ENCODE measurements at regions not wholly inside any gene's neighbourhood (a gene's known extent, or its start where the extent isn't known, plus 50 kb on each side); places are given as distances from the start of the nearest gene placed in this dataset.
A peak's percentile ranks its signal among the peaks of the same experiment; 100 is the strongest.

- DNase-seq = peak; percentile 1
Observed at GRCh38 chr9:89923961-89924504, 319.2 kb downstream of the GADD45G start.

GRCh38 chr9:89924611-89925010 lies 319.8 kb downstream of the GADD45G start:
- no peak for DNase-seq

DNA sequence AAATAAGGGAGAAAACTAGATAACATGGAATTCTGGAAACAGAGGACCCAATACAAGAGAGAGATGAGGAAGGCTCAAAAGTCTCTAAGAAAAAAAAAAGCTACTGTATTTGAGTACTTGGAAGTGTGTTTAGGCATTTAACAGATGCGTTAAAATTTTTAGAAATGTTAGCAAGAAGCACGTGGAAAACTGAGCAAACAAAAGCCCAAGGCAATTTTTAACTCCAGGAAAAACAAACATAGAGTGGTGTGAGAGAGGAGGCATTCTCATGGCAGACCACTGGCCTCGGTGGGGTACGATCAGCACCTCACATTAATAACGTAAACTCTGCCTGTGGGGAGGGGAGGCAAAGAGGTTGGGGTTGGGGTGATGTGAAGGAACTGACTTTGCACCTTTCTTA lies 321.4 kb downstream of the GADD45G start:
- no peak for DNase-seq

- DNase-seq = no peak
Observed at GRCh38 chr9:89926691-89927220, 321.9 kb downstream of the GADD45G start.

- no peak for DNase-seq
Observed at GRCh38 chr9:89928106-89928505, 323.3 kb downstream of the GADD45G start.

DNA sequence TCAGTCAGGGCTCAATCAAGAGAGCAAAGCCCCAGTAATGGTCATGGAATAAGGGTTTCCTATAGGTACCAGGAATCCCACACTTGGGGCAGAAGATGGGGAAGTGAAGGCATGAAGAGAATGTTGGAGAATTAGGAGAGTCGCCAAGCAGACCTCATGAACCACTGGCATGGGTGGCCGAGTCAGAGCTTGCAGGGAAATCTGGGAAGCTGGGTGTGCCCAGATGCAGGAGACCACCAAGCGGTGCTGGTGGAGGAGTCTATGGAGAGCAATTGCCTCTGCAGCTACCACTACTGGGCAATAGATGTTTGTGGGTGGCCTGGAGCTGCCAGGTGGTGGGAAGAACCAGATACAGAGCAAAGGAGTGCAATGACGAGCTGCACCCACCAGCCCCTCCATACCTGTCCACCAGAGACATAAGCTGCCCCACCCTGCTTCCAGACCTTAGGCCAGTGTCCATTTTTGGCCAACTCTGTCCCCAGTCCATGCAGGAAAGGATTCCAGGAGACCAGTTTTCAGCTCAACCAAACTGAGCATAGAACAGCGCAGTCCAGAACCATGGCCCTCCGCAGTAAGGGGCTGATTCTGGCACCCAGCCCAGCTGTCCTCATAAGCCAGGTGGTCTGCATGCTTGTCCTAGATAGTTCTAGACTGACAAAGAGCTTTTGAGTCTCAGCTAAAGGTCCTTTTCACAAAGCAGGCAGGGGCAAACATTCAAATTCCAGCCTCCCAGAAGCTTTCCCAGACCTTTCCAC lies 323.9 kb downstream of the GADD45G start:
- DNase-seq = no peak

- no peak for DNase-seq
Observed at GRCh38 chr9:89929315-89929672, 324.5 kb downstream of the GADD45G start.

DNA sequence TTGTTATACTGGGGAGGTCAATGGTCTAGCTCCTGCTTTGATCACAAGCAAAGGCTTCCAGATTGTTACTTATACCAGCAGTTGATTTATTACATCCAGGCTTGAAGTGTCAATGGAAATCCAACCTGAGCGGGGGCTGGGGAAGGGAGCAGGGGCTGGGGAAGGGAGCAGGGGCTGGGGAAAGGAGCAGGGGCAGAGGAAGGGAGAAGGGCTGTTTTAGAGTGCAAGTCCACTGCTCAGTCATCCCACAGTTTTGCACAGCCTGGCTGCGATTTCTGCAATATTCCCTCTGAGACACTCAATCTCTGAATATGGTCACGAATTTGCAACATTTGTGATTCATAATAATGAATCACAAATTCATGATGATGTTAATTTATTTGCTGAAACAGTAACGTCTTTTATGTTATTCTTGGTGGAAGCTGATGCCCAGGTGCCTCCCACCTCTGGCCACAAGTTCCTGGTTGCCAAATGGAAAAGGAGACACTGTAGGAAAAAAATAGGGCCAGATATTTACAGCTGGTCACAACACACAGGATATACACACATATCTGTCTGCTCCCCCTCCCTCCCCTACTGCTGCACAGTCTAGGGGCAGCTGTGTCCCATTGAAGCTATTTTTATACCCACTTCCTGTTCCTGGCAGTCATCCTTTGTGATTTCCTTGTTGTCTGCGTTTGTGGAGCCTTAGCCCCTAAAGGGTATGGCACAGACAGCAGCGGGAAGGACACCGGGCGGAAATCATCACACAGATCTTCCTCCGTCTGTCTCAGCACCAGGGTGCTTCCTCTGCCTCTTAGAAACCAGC lies 325.1 kb downstream of the GADD45G start:
- no peak for DNase-seq

- no peak for DNase-seq
Observed at GRCh38 chr9:89933578-89933977, 328.8 kb downstream of the GADD45G start.

DNA sequence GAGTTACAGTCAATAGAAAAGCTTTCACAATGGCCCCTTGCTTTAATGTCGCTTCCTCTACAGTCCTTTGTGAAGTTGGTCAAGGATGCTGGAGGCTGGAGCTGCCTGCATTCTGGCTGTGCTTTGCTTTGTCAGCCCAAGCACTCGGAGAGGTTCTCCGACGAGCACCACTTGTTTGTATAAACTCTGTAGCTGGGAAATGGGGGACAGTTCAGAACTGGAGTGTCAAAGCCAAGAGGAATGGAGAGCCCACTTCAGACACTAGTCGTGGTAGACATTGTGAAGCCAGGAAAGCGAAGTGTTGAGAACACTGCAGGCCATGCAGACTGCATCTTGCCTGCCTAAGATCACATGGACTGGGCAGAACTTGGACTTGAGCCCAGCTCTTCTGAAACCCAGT lies 330.3 kb downstream of the GADD45G start:
- DNase-seq = no peak

- no peak for DNase-seq
Observed at GRCh38 chr9:89935801-89936200, 331.0 kb downstream of the GADD45G start.

DNA sequence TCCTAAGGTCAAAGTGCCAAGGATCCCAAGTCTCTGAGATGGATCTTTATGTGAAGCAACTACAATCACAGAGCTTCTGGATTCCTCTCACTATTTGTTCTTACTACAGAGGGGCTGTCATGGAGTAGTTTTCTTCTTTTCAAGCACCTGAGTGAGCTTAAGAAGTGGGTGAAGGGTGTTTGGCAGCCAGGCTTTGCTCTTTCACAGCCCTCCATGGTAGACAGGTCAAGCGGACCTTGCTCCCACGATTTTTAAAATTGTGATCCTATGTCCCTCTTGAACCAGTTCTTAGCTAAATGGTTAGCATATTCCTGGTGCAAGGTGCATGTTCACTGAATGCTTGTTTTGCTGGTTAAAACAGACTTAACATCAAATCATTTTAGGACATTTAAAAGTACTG lies 332.2 kb downstream of the GADD45G start:
- DNase-seq = no peak

DNA sequence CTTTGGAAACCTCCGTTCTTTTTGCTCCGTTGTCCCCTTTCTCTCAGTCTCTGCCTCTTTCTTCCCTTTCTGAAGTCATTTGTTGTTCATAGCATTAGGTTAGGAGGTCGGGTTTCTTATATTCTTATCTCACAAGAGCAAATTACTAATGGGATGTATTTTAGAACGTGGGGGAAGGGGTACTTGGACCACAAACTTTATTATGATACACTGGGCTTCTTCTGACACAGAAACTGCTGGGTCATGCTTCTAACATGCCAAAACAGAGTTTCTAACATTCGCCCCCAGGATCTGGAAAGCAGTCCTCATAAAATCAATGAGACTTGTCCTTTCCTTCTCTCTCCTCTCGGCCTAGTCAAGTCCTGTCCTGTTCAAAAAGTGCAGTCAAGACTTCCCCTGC lies 334.4 kb downstream of the GADD45G start:
- no peak for DNase-seq

GRCh38 chr9:89939626-89940292 lies 334.9 kb downstream of the GADD45G start:
- no peak for DNase-seq

DNA sequence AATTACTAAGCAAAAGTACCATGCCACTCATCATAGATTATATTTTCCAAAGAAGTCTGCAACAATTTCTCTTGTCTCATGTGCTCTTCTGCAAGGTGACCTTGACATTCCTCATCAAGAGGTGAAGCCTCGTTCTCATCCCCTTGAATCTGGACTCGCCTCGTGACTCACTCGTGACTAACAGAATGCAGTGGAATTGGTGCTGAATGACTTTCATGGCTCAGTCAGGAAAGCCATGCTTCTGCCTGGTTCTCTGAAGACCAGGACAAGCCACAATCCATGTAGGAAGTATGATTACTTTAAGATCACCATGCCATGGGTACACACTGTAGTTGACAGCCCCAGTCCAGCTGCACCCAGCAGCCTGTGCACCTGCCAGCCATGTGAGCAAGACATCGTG lies 335.8 kb downstream of the GADD45G start:
- no peak for DNase-seq

GRCh38 chr9:89941875-89942274 lies 337.1 kb downstream of the GADD45G start:
- peak; percentile 62 for DNase-seq

- no peak for DNase-seq
Observed at GRCh38 chr9:89942643-89943042, 337.8 kb downstream of the GADD45G start.

DNA sequence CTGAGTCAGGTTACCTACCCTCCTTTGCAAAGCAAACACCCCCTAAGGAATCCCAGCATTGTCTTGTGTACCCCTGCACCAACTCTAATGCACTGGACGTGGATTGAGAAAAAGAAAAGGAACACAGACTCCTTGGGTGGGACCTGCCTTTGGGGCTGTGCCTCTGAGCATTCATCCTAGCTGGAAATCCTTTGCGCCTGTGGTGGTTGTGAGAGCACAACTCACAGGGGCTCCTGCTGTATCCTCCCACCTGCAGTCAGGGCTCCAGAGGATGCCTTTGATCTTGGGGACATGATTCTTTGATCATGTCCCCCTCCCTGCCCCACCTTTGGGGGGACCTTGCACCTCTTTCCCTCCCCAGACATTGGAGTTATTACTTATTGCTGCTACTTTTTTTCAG lies 338.5 kb downstream of the GADD45G start:
- no peak for DNase-seq

DNA sequence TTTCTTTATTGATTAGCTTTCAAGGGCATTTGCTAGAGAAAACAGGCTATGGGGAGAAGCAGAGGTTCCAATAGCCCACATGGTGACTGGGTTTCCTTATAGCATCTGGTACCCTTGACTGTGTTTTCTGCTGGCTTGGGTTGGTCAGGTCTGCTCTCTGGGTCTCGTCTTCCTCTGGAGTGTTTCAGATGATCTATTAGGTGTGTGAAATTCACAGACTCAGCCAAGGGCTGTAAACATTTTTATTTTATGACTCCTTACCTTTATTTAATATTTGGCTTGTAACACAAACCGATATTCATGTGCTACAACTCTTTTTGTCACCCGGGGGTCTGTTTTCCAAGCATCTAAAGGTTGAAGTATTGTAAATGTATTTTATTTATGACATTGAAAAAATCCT lies 338.9 kb downstream of the GADD45G start:
- no peak for DNase-seq

GRCh38 chr9:89945133-89945532 lies 340.3 kb downstream of the GADD45G start:
- no peak for DNase-seq

GRCh38 chr9:89946741-89947140 lies 341.9 kb downstream of the GADD45G start:
- DNase-seq = no peak

GRCh38 chr9:89949111-89949510 lies 344.3 kb downstream of the GADD45G start:
- DNase-seq = peak; percentile 51

GRCh38 chr9:89951675-89952074 lies 346.9 kb downstream of the GADD45G start:
- DNase-seq = no peak

Measured in kidney glomerular epithelial cell (primary cell).